Loucy (cell line): ENCODE measurements at regions not wholly inside any gene's neighbourhood (a gene's known extent, or its start where the extent isn't known, plus 50 kb on each side); places are given as distances from the start of the nearest gene placed in this dataset.

Experiments
- H2AFZ ChIP-seq: fragments of 200-600 bp; sonication (generic); 2 replicates; pipeline ENCODE4 v1.6.0; 2016; ENCODE audit warnings: antibody characterized with exemption, mild to moderate bottlenecking, low read length, moderate library complexity
- H3F3A ChIP-seq: fragments of 200-600 bp; 2 replicates; pipeline ENCODE4 v1.6.0; 2016; ENCODE audit warnings: antibody characterized with exemption, low read depth, mild to moderate bottlenecking
- H3K27me3 ChIP-seq: fragments of 200-600 bp; sonication (generic); 2 replicates; pipeline ENCODE4 v1.6.1; 2014; ENCODE audit warnings: low read length, mild to moderate bottlenecking; ENCODE audit not compliant: insufficient read depth, poor library complexity, severe bottlenecking
- H3K36me3 ChIP-seq: fragments of 200-600 bp; sonication (generic); 2 replicates; pipeline ENCODE4 v1.6.1; 2016; ENCODE audit warnings: low read length; ENCODE audit not compliant: insufficient read depth
- H3K4me1 ChIP-seq: fragments of 200-600 bp; sonication (generic); 2 replicates; pipeline ENCODE4 v1.5.1; 2014; ENCODE audit warnings: low read length, mild to moderate bottlenecking; ENCODE audit not compliant: insufficient read depth, poor library complexity, severe bottlenecking
- H3K4me2 ChIP-seq: fragments of 200-600 bp; sonication (generic); 2 replicates; pipeline ENCODE4 v1.6.0; 2014; ENCODE audit warnings: antibody characterized with exemption, low read length, low read depth, mild to moderate bottlenecking; ENCODE audit not compliant: poor library complexity, severe bottlenecking
- H3K4me3 ChIP-seq: fragments of 200-600 bp; sonication (generic); 2 replicates; pipeline ENCODE4 v1.5.1; 2014; ENCODE audit warnings: low read length, mild to moderate bottlenecking, mixed read lengths; ENCODE audit not compliant: poor library complexity, severe bottlenecking
- H3K79me2 ChIP-seq: fragments of 200-600 bp; sonication (generic); 2 replicates; pipeline ENCODE4 v1.6.1; 2014; ENCODE audit warnings: low read length; ENCODE audit not compliant: insufficient read depth
- H3K9ac ChIP-seq: fragments of 200-600 bp; sonication (generic); 2 replicates; pipeline ENCODE4 v1.6.0; 2014; ENCODE audit warnings: mild to moderate bottlenecking, low read depth, low read length, moderate library complexity; ENCODE audit not compliant: poor library complexity, severe bottlenecking
- H3K9me2 ChIP-seq: fragments of 200-600 bp; sonication (generic); replicated peaks from 2 replicates; pipeline ENCODE4 v1.6.1; 2016; ENCODE audit warnings: low read depth, low read length, mixed read lengths
- H3K9me3 ChIP-seq: fragments of 200-600 bp; sonication (generic); 2 replicates; pipeline ENCODE4 v1.6.1; 2014; ENCODE audit warnings: mild to moderate bottlenecking, antibody characterized with exemption, low read length, low read depth; ENCODE audit not compliant: insufficient read depth
- H4K20me1 ChIP-seq: fragments of 200-600 bp; sonication (generic); 2 replicates; pipeline ENCODE4 v1.6.0; 2014; ENCODE audit warnings: antibody characterized with exemption, low read length, mild to moderate bottlenecking; ENCODE audit not compliant: insufficient read depth, poor library complexity, severe bottlenecking
- CTCF ChIP-seq: fragments of 200-600 bp; sonication (generic); conservative IDR thresholded peaks from 2 replicates; pipeline ENCODE4 v1.5.1; 2014; ENCODE audit warnings: mild to moderate bottlenecking, antibody characterized with exemption, low read length
- EZH2phosphoT487 ChIP-seq: fragments of 200-600 bp; IDR thresholded peaks from 2 replicates; pipeline ENCODE4 v1.6.1; 2018; ENCODE audit warnings: antibody characterized with exemption, mild to moderate bottlenecking, moderate library complexity, borderline replicate concordance

GRCh38 chr6:14784596-14785492 is 461.0 kb upstream of the JARID2 start:
- Histone ChIP-seq H3K4me2 (peak overlapping the region; percentile 51), H4K20me1 (no peaks in the 10 kb centered on the region), H2AFZ (peak overlapping the region; percentile 95), H3K36me3 (no peaks in the 10 kb centered on the region), H3F3A (no peaks in the 10 kb centered on the region), H3K9ac (peak overlapping the region; percentile 42), H3K4me1 (peaks cover 49% of the 10 kb centered on the region), H3K79me2 (no peaks in the 10 kb centered on the region), H3K9me3 (no peaks in the 10 kb centered on the region), H3K27me3 (no peaks in the 10 kb centered on the region), H3K9me2 (no peaks in the 10 kb centered on the region), H3K4me3 (peak overlapping the region; percentile 21)
- TF ChIP-seq CTCF (no peak), EZH2phosphoT487 (no peak)

- H3K4me2 ChIP-seq: peak overlapping the region; percentile 51
- no peaks in the 10 kb centered on the region for H3K9me2 ChIP-seq
- TF ChIP-seq EZH2phosphoT487: no peak
- no peak for TF ChIP-seq CTCF
- no peaks in the 10 kb centered on the region for H3F3A ChIP-seq
- peaks cover 49% of the 10 kb centered on the region for H3K4me1 ChIP-seq
- no peaks in the 10 kb centered on the region for H3K36me3 ChIP-seq
- H3K9ac ChIP-seq: peak overlapping the region; percentile 42
- no peaks in the 10 kb centered on the region for H3K27me3 ChIP-seq
- H3K9me3 ChIP-seq: no peaks in the 10 kb centered on the region
- peak overlapping the region; percentile 95 for H2AFZ ChIP-seq
- no peaks in the 10 kb centered on the region for H4K20me1 ChIP-seq
- H3K79me2 ChIP-seq: no peaks in the 10 kb centered on the region
- peak overlapping the region; percentile 21 for H3K4me3 ChIP-seq
These were observed 460.4 kb upstream of the JARID2 start for GRCh38 chr6:14785493-14785790.

GRCh38 chr6:14786008-14786407 is 459.9 kb upstream of the JARID2 start:
- TF ChIP-seq CTCF: no peak
- no peak for TF ChIP-seq EZH2phosphoT487
- Histone ChIP-seq H3K79me2 (no peaks in the 10 kb centered on the region), H3K9me3 (no peaks in the 10 kb centered on the region), H3K4me3 (no peak overlapping the region), H3K36me3 (no peaks in the 10 kb centered on the region), H2AFZ (no peak overlapping the region), H3K4me1 (peaks cover 49% of the 10 kb centered on the region), H4K20me1 (no peaks in the 10 kb centered on the region), H3K27me3 (no peaks in the 10 kb centered on the region), H3K4me2 (peak overlapping the region; percentile 34), H3F3A (no peaks in the 10 kb centered on the region), H3K9me2 (no peaks in the 10 kb centered on the region), H3K9ac (peak overlapping the region; percentile 24)
